Stimulated activated CD8-positive, alpha-beta memory T cell treated with anti-CD3 and anti-CD28 coated beads, Interleukin-4, amount 100 ng/mL, for 1 hour (primary cell): ENCODE measurements at regions not wholly inside any gene's neighbourhood (a gene's known extent, or its start where the extent isn't known, plus 50 kb on each side); places are given as distances from the start of the nearest gene placed in this dataset.

Experiments
- DNase-seq, 2 donors: peaks; one replicate each; pipeline ENCODE4 v3.0.0-alpha.2; 2020; ENCODE audit warnings: low read depth in 2 of 2, low spot score in 1 of 2

- DNase-seq: no peak
Measured at GRCh38 chr2:204177251-204177976, 240.9 kb downstream of the ICOS start.

GRCh38 chr2:204177977-204178522, 241.5 kb downstream of the ICOS start:
- DNase-seq: peak; percentile 16 to 42

GRCh38 chr2:204180649-204181048, 244.1 kb downstream of the ICOS start:
- DNase-seq: no peak

GRCh38 chr2:204183608-204184007, 247.0 kb downstream of the ICOS start:
- DNase-seq: no peak

- no peak for DNase-seq
Measured at GRCh38 chr2:204184226-204184625, 247.7 kb downstream of the ICOS start.

GRCh38 chr2:204187229-204188083, 250.9 kb downstream of the ICOS start:
- no peak for DNase-seq

GRCh38 chr2:204191574-204191973, 255.0 kb downstream of the ICOS start:
- no peak for DNase-seq

- no peak for DNase-seq
Measured at GRCh38 chr2:204195498-204195897, 258.9 kb downstream of the ICOS start.

- no peak for DNase-seq
Measured at GRCh38 chr2:204197336-204198005, 260.9 kb downstream of the ICOS start.

GRCh38 chr2:204199357-204199756, 262.8 kb downstream of the ICOS start:
- no peak for DNase-seq

GRCh38 chr2:204201507-204201906, 264.9 kb downstream of the ICOS start:
- no peak for DNase-seq

GRCh38 chr2:204202253-204202652, 265.7 kb downstream of the ICOS start:
- DNase-seq: no peak

- DNase-seq: no peak
Measured at GRCh38 chr2:204203704-204204103, 267.1 kb downstream of the ICOS start.

- no peak for DNase-seq
Measured at GRCh38 chr2:204205082-204205481, 268.5 kb downstream of the ICOS start.

GRCh38 chr2:204205538-204205937, 269.0 kb downstream of the ICOS start:
- no peak for DNase-seq

- no peak for DNase-seq
Measured at GRCh38 chr2:204207866-204208265, 271.3 kb downstream of the ICOS start.

- no peak for DNase-seq
Measured at GRCh38 chr2:204213588-204213987, 277.0 kb downstream of the ICOS start.

- no peak for DNase-seq
Measured at GRCh38 chr2:204218040-204218439, 281.5 kb downstream of the ICOS start.

GRCh38 chr2:204219196-204219595, 282.6 kb downstream of the ICOS start:
- DNase-seq: no peak

- DNase-seq: no peak
Measured at GRCh38 chr2:204220896-204221295, 284.3 kb downstream of the ICOS start.

- DNase-seq: no peak
Measured at GRCh38 chr2:204223046-204223445, 286.5 kb downstream of the ICOS start.

GRCh38 chr2:204223544-204223943, 287.0 kb downstream of the ICOS start:
- no peak for DNase-seq
